Fibroblast of pulmonary artery (primary cell): ENCODE measurements at regions not wholly inside any gene's neighbourhood (a gene's known extent, or its start where the extent isn't known, plus 50 kb on each side); places are given as distances from the start of the nearest gene placed in this dataset.

Experiments
- DNase-seq: peaks from one replicate; pipeline ENCODE4 v3.0.0-alpha.2; 2010; ENCODE audit warnings: low read depth
- H3K4me3 ChIP-seq: replicated peaks from 2 replicates; pipeline ENCODE4 v1.5.1; 2011; ENCODE audit warnings: low read depth, mild to moderate bottlenecking, control low read depth, low read length, moderate library complexity
- CTCF ChIP-seq: IDR thresholded peaks from 2 replicates; pipeline ENCODE4 v1.5.1; 2011; ENCODE audit warnings: mild to moderate bottlenecking, control low read depth, low read length, inconsistent platforms; ENCODE audit errors: missing control alignments

- TF ChIP-seq CTCF = no peak
- H3K4me3 ChIP-seq = no peak overlapping the region
- no peak for DNase-seq
Measured at GRCh38 chr15:96255599-96255998, 74.9 kb upstream of the NR2F2 start.

GRCh38 chr15:96261575-96262034 lies 68.9 kb upstream of the NR2F2 start:
- H3K4me3 ChIP-seq = no peak overlapping the region
- TF ChIP-seq CTCF = no peak
- no peak for DNase-seq

GRCh38 chr15:96262097-96262496 lies 68.4 kb upstream of the NR2F2 start:
- DNase-seq = no peak
- TF ChIP-seq CTCF = no peak
- no peak overlapping the region for H3K4me3 ChIP-seq

- DNase-seq = no peak
- no peak overlapping the region for H3K4me3 ChIP-seq
- TF ChIP-seq CTCF = no peak
Measured at GRCh38 chr15:96262549-96263489, 67.7 kb upstream of the NR2F2 start.

GRCh38 chr15:96264351-96264798 lies 66.1 kb upstream of the NR2F2 start:
- DNase-seq = no peak
- H3K4me3 ChIP-seq = no peak overlapping the region
- TF ChIP-seq CTCF = no peak

- TF ChIP-seq CTCF = no peak
- no peak overlapping the region for H3K4me3 ChIP-seq
- DNase-seq = peak; percentile 28
Measured at GRCh38 chr15:96264801-96265515, 65.5 kb upstream of the NR2F2 start.
